Ramos (cell line): ENCODE measurements at regions not wholly inside any gene's neighbourhood (a gene's known extent, or its start where the extent isn't known, plus 50 kb on each side); places are given as distances from the start of the nearest gene placed in this dataset.
"Not testable (repeated sequence)": the region's sequence is repeated elsewhere in the genome, so short reads cannot be mapped to it uniquely, and the experiment has no call there.

Source experiments
- in situ Hi-C: fragments of 300-500 bp; cut with MboI; formaldehyde crosslinking; loops from one replicate; pipeline ENCODE4 v1.14.3; 2022; ENCODE audit warnings: low sequenced_read_pairs; ENCODE audit not compliant: unreplicated experiment

GRCh38 chr10:65017523-65017922 lies 1496.3 kb downstream of the REEP3 start:
- in situ Hi-C loops, result no loop called here

- in situ Hi-C loops, result no loop called here
Observed at GRCh38 chr10:65024886-65025285, 1503.7 kb downstream of the REEP3 start.

- in situ Hi-C loops, result no loop called here
Observed at GRCh38 chr10:65030263-65030662, 1509.1 kb downstream of the REEP3 start.

GRCh38 chr10:65032867-65033769 lies 1511.9 kb downstream of the REEP3 start:
- in situ Hi-C loops, result no loop called here

- in situ Hi-C loops, result no loop called here
Observed at GRCh38 chr10:65033957-65034356, 1512.8 kb downstream of the REEP3 start.

GRCh38 chr10:65040796-65041195 lies 1519.6 kb downstream of the REEP3 start:
- in situ Hi-C loops, result no loop called here

- in situ Hi-C loops, result no loop called here
Observed at GRCh38 chr10:65041307-65041706, 1520.1 kb downstream of the REEP3 start.

- in situ Hi-C loops, result no loop called here
Observed at GRCh38 chr10:65042496-65042895, 1521.3 kb downstream of the REEP3 start.

GRCh38 chr10:65046831-65047230 lies 1525.6 kb downstream of the REEP3 start:
- in situ Hi-C loops, result no loop called here

- in situ Hi-C loops, result not testable (repeated sequence)
Observed at GRCh38 chr10:65052111-65052510, 1530.9 kb downstream of the REEP3 start.

- in situ Hi-C loops, result not testable (repeated sequence)
Observed at GRCh38 chr10:65053397-65053796, 1532.2 kb downstream of the REEP3 start.

- in situ Hi-C loops, result not testable (repeated sequence)
Observed at GRCh38 chr10:65053831-65054351, 1532.7 kb downstream of the REEP3 start.

GRCh38 chr10:65054701-65055100 lies 1533.5 kb downstream of the REEP3 start:
- in situ Hi-C loops, result not testable (repeated sequence)

- in situ Hi-C loops, result no loop called here
Observed at GRCh38 chr10:65065278-65065677, 1544.1 kb downstream of the REEP3 start.

GRCh38 chr10:65083222-65083621 lies 1562.0 kb downstream of the REEP3 start:
- in situ Hi-C loops, result no loop called here

GRCh38 chr10:65090991-65091390 lies 1569.8 kb downstream of the REEP3 start:
- in situ Hi-C loops, result no loop called here

- in situ Hi-C loops, result no loop called here
Observed at GRCh38 chr10:65100146-65100545, 1578.9 kb downstream of the REEP3 start.

GRCh38 chr10:65100881-65101280 lies 1579.7 kb downstream of the REEP3 start:
- in situ Hi-C loops, result not testable (repeated sequence)

GRCh38 chr10:65110009-65110408 lies 1588.8 kb downstream of the REEP3 start:
- in situ Hi-C loops, result no loop called here

- in situ Hi-C loops, result not testable (repeated sequence)
Observed at GRCh38 chr10:65111059-65111458, 1589.9 kb downstream of the REEP3 start.

- in situ Hi-C loops, result no loop called here
Observed at GRCh38 chr10:65112573-65112972, 1591.4 kb downstream of the REEP3 start.

- in situ Hi-C loops, result no loop called here
Observed at GRCh38 chr10:65123120-65123519, 1601.9 kb downstream of the REEP3 start.
